IMR-90 (cell line): ENCODE measurements at regions not wholly inside any gene's neighbourhood (a gene's known extent, or its start where the extent isn't known, plus 50 kb on each side); places are given as distances from the start of the nearest gene placed in this dataset.

Experiments
- ATAC-seq: fragments of 200-7000 bp; cut with Tn5 transposase; 2 replicates; pipeline ENCODE4 v1.9.1; 2020; ENCODE audit warnings: low read depth, mild to moderate bottlenecking, moderate library complexity
- BruUV-seq: library from RNA; stranded (reverse); fragments of 400-500 nt; replicated peaks from 2 replicates; lab custom pipeline; 2021; lab: Mats Ljungman, UMichigan
- CTCF ChIA-PET: fragments of 300-600 bp; formaldehyde crosslinking; extraction: SDS; loops from one replicate; lab custom pipeline; 2021; ENCODE audit warnings: antibody characterized with exemption; lab: Yijun Ruan, JAX
- POLR2A ChIA-PET: fragments of 300-600 bp; sonication (Branson Sonifier 250); formaldehyde crosslinking; loops from one replicate; lab custom pipeline; 2022; ENCODE audit warnings: antibody characterized with exemption; ENCODE audit not compliant: unreplicated experiment; lab: Charles Lee
- DNase-seq: peaks from one replicate; pipeline ENCODE4 v3.0.0; 2013
- H2AFZ ChIP-seq: replicated peaks from 2 replicates; pipeline ENCODE3; 2013; ENCODE audit warnings: low read length, mild to moderate bottlenecking; ENCODE audit not compliant: poor library complexity
- H2AK5ac ChIP-seq: 2 replicates; pipeline ENCODE4 v1.6.1; 2013; ENCODE audit warnings: low read depth, low read length, inconsistent platforms
- H2AK9ac ChIP-seq: replicated peaks from 2 replicates; pipeline ENCODE3; 2013; ENCODE audit warnings: mild to moderate bottlenecking, low read depth, low read length, moderate library complexity; ENCODE audit not compliant: poor library complexity
- H2BK120ac ChIP-seq: 2 replicates; pipeline ENCODE4 v1.6.1; 2013; ENCODE audit warnings: low read depth, low read length, inconsistent platforms
- H2BK15ac ChIP-seq: 3 replicates; pipeline ENCODE4 v1.6.1; 2013; ENCODE audit warnings: low read depth, low read length, inconsistent platforms
- H2BK20ac ChIP-seq: 2 replicates; pipeline ENCODE4 v1.6.1; 2013; ENCODE audit warnings: low read depth, mild to moderate bottlenecking, inconsistent platforms, low read length, moderate library complexity
- H2BK5ac ChIP-seq: 2 replicates; pipeline ENCODE4 v1.6.1; 2013; ENCODE audit warnings: mild to moderate bottlenecking, low read depth, low read length, inconsistent platforms; ENCODE audit not compliant: poor library complexity, severe bottlenecking
- H3K14ac ChIP-seq: replicated peaks from 2 replicates; pipeline ENCODE4 v1.6.1; 2013; ENCODE audit warnings: low read depth, low read length, inconsistent platforms
- H3K18ac ChIP-seq: 2 replicates; pipeline ENCODE4 v1.6.1; 2013; ENCODE audit warnings: low read depth, low read length, control low read depth
- H3K23ac ChIP-seq: 2 replicates; pipeline ENCODE4 v1.6.1; 2013; ENCODE audit warnings: low read depth, low read length, inconsistent platforms
- H3K27ac ChIP-seq: 2 replicates; pipeline ENCODE4 v1.5.1; 2013; ENCODE audit warnings: mild to moderate bottlenecking, control low read depth, low read length; ENCODE audit not compliant: insufficient read depth
- H3K27me3 ChIP-seq: 2 replicates; pipeline ENCODE4 v1.6.1; 2013; ENCODE audit warnings: low read length; ENCODE audit not compliant: control insufficient read depth, insufficient read depth
- H3K36me3 ChIP-seq: 2 replicates; pipeline ENCODE4 v1.6.1; 2013; ENCODE audit warnings: low read length, mixed read lengths; ENCODE audit not compliant: control insufficient read depth, insufficient read depth
- H3K4ac ChIP-seq: 2 replicates; pipeline ENCODE4 v1.6.1; 2013; ENCODE audit warnings: low read depth, low read length, inconsistent platforms
- H3K4me1 ChIP-seq: 2 replicates; pipeline ENCODE4 v1.6.1; 2013; ENCODE audit warnings: low read length, mixed read lengths; ENCODE audit not compliant: control insufficient read depth, insufficient read depth
- H3K4me2 ChIP-seq: 2 replicates; pipeline ENCODE4 v1.6.1; 2013; ENCODE audit warnings: low read depth, mild to moderate bottlenecking, control low read depth, low read length, moderate library complexity
- H3K4me3 ChIP-seq: 2 replicates; pipeline ENCODE4 v1.5.1; 2013; ENCODE audit warnings: low read depth, mild to moderate bottlenecking, control low read depth, low read length, moderate library complexity; ENCODE audit not compliant: insufficient read depth
- H3K56ac ChIP-seq: 2 replicates; pipeline ENCODE4 v1.6.1; 2013; ENCODE audit warnings: low read length, inconsistent platforms; ENCODE audit not compliant: insufficient read depth; ENCODE audit errors: extremely low read depth
- H3K79me1 ChIP-seq, 2 experiments: 2 replicates each; pipeline ENCODE4 v1.6.1; 2013; ENCODE audit warnings: low read length in 2 of 2, inconsistent platforms in 1 of 2, low read depth in 1 of 2
- H3K9ac ChIP-seq: 2 replicates; pipeline ENCODE4 v1.6.1; 2013; ENCODE audit warnings: low read depth, low read length, control low read depth
- H3K9me1 ChIP-seq: 2 replicates; pipeline ENCODE4 v1.6.1; 2013; ENCODE audit warnings: low read length, inconsistent platforms; ENCODE audit not compliant: insufficient read depth
- H3K9me3 ChIP-seq: 2 replicates; pipeline ENCODE4 v1.6.1; 2013; ENCODE audit warnings: low read length; ENCODE audit not compliant: control insufficient read depth, insufficient read depth
- H4K20me1 ChIP-seq: 2 replicates; pipeline ENCODE4 v1.6.1; 2013; ENCODE audit warnings: low read length, inconsistent platforms; ENCODE audit not compliant: insufficient read depth
- H4K5ac ChIP-seq: 2 replicates; pipeline ENCODE4 v1.6.1; 2013; ENCODE audit warnings: mild to moderate bottlenecking, low read depth, low read length, control low read depth
- H4K8ac ChIP-seq, 2 experiments: 2 replicates each; pipeline ENCODE4 v1.6.1; 2013; ENCODE audit warnings: low read depth in 2 of 2, low read length in 2 of 2, control low read depth in 1 of 2, inconsistent platforms in 1 of 2
- H4K91ac ChIP-seq: 2 replicates; pipeline ENCODE4 v1.6.1; 2013; ENCODE audit warnings: low read depth, low read length, inconsistent platforms; ENCODE audit not compliant: insufficient read depth
- CEBPB ChIP-seq: IDR thresholded peaks from 2 replicates; pipeline ENCODE4 v1.6.1; 2012; ENCODE audit warnings: low read depth, low read length, improper control_type of control experiment
- CHD1 ChIP-seq: IDR thresholded peaks from 2 replicates; pipeline ENCODE4 v1.6.1; 2012; ENCODE audit warnings: low read depth, low read length, improper control_type of control experiment
- FOS ChIP-seq: fragments of 150-350 bp; IDR thresholded peaks from 2 replicates; pipeline ENCODE4 v1.6.1; 2016; ENCODE audit warnings: low read depth, low read length
- MAFK ChIP-seq: IDR thresholded peaks from 2 replicates; pipeline ENCODE4 v1.6.1; 2012; ENCODE audit warnings: low read depth, low read length, improper control_type of control experiment
- MAZ ChIP-seq: IDR thresholded peaks from 2 replicates; pipeline ENCODE4 v1.6.1; 2012; ENCODE audit warnings: low read depth, mild to moderate bottlenecking, low read length, improper control_type of control experiment, moderate library complexity, borderline replicate concordance
- MXI1 ChIP-seq: IDR thresholded peaks from 2 replicates; pipeline ENCODE4 v1.6.1; 2012; ENCODE audit warnings: low read depth, mild to moderate bottlenecking, low read length, moderate library complexity, borderline replicate concordance
- NFE2L2 ChIP-seq: fragments of 150-350 bp; IDR thresholded peaks from 2 replicates; pipeline ENCODE4 v1.6.1; 2016; ENCODE audit warnings: low read depth, mild to moderate bottlenecking, low read length
- POLR2A ChIP-seq: IDR thresholded peaks from 2 replicates; pipeline ENCODE4 v1.6.1; 2012; ENCODE audit warnings: mild to moderate bottlenecking, low read depth, low read length
- RAD21 ChIP-seq: IDR thresholded peaks from 2 replicates; pipeline ENCODE4 v1.6.1; 2012; ENCODE audit warnings: low read length, improper control_type of control experiment
- RCOR1 ChIP-seq: IDR thresholded peaks from 2 replicates; pipeline ENCODE4 v1.6.1; 2012; ENCODE audit warnings: mild to moderate bottlenecking, low read length, improper control_type of control experiment; ENCODE audit not compliant: insufficient replicate concordance
- RFX5 ChIP-seq: IDR thresholded peaks from 2 replicates; pipeline ENCODE4 v1.8.0; 2012; ENCODE audit warnings: low read depth, mild to moderate bottlenecking, low read length, moderate library complexity
- SMC3 ChIP-seq: fragments of 150-350 bp; IDR thresholded peaks from 2 replicates; pipeline ENCODE4 v1.6.1; 2016; ENCODE audit warnings: low read depth, mild to moderate bottlenecking, antibody characterized with exemption, low read length, moderate library complexity
- WGBS, 2 experiments: methylation state at CpG; one replicate each; pipeline versions ENCODE4 v1.1.5 to v1.1.7; 2013; ENCODE audit warnings: missing lambda C conversion rate in 2 of 2; ENCODE audit not compliant: insufficient read length in 1 of 2; ENCODE audit errors: extremely low coverage in 2 of 2; 5-methylcytosine and 5-hydroxymethylcytosine counted together
- dilution Hi-C: fragments of 300-500 bp; cut with HindIII; formaldehyde crosslinking; loops from one replicate; pipeline ENCODE4 v1.14.3; 2018; ENCODE audit warnings: low sequenced_read_pairs; ENCODE audit not compliant: unreplicated experiment
- in situ Hi-C: fragments of 300-500 bp; cut with MboI; formaldehyde crosslinking; loops from 3 replicates; pipeline ENCODE4 v1.14.3; 2019; ENCODE audit warnings: low sequenced_read_pairs, inconsistent platforms, mixed read lengths
- intact Hi-C: fragments of 100-400 bp; cut with micrococcal nuclease; formaldehyde crosslinking; loops from 2 replicates; pipeline ENCODE4 v1.10.0; 2022
- TF ChIP-seq, protein P1 (sequence below): conservative IDR thresholded peaks from 2 replicates; pipeline ENCODE4 v1.5.1; 2012; ENCODE audit warnings: mild to moderate bottlenecking, low read depth, low read length, improper control_type of control experiment
- TF ChIP-seq, protein P2 (sequence below): fragments of 150-350 bp; IDR thresholded peaks from 2 replicates; pipeline ENCODE4 v1.6.1; 2017; ENCODE audit warnings: mild to moderate bottlenecking, antibody characterized with exemption, low read length, low read depth
- TF ChIP-seq, protein P3 (sequence below): fragments of 150-350 bp; IDR thresholded peaks from 2 replicates; pipeline ENCODE4 v1.6.1; 2016; ENCODE audit warnings: low read depth, mild to moderate bottlenecking, low read length, moderate library complexity, borderline replicate concordance

DNA sequence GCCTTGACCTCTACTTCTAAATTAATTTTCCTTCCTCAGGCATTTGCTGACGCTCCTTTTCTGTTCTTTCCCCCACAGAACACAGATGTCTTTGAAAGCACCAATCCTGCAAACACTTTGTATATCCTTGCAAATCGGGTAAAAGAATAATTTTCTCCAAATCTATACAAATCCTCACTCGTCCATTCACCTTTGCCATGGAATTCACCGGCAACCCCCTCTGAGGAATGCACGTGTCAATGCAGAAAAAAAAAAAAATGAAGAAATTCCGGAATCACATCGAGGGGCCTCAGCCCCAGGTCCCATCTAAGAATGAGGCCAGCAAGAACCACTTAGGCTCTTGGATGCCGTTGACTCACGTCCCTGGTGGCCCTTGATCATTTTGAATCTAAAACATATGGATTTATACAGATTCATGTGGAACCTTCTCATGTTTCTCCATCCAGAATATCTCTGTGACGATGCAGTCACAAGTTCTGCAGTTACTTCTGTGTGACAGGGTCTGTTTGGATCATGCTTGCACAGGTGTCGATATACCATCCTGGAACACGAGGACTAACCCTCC, 136.9 kb downstream of the RBFOX3 start:
- H3K18ac ChIP-seq = no peak overlapping the region
- H2BK120ac ChIP-seq = no peak overlapping the region
- H3K4me3 ChIP-seq = no peak overlapping the region
- intact Hi-C loops (no loop called here), in situ Hi-C loops (no loop called here), dilution Hi-C loops (no loop called here)
- H4K91ac ChIP-seq = no peak overlapping the region
- no peak overlapping the region for H2AK9ac ChIP-seq
- no peak overlapping the region for H4K8ac ChIP-seq
- H3K4me1 ChIP-seq = no peaks in the 10 kb centered on the region
- H3K27ac ChIP-seq = no peak overlapping the region
- CTCF ChIA-PET = no interaction called here
- no peak overlapping the region for H4K5ac ChIP-seq
- H3K9me3 ChIP-seq = no peaks in the 10 kb centered on the region; the same call in 1 of the 2 replicates
- no peak overlapping the region for H3K23ac ChIP-seq
- POLR2A ChIA-PET = no interaction called here
- H3K36me3 ChIP-seq = no peaks in the 10 kb centered on the region
- no peaks in the 10 kb centered on the region; the same call in 1 of the 2 replicates for H3K27me3 ChIP-seq
- no peak overlapping the region for H2BK5ac ChIP-seq
- BruUV-seq = no TSS peak
- no peak overlapping the region for H2AFZ ChIP-seq
- H3K9ac ChIP-seq = no peak overlapping the region
- H3K4ac ChIP-seq = no peak overlapping the region
- ATAC-seq = no peak
- no peak overlapping the region for H2BK20ac ChIP-seq
- TF ChIP-seq CEBPB (no peak), RFX5 (no peak), MAFK (no peak), MAZ (no peak), RAD21 (no peak), POLR2A (no peak), CHD1 (no peak), SMC3 (no peak), RCOR1 (no peak), FOS (no peak), MXI1 (no peak), NFE2L2 (no peak)
- TF ChIP-seq, protein P1, sequence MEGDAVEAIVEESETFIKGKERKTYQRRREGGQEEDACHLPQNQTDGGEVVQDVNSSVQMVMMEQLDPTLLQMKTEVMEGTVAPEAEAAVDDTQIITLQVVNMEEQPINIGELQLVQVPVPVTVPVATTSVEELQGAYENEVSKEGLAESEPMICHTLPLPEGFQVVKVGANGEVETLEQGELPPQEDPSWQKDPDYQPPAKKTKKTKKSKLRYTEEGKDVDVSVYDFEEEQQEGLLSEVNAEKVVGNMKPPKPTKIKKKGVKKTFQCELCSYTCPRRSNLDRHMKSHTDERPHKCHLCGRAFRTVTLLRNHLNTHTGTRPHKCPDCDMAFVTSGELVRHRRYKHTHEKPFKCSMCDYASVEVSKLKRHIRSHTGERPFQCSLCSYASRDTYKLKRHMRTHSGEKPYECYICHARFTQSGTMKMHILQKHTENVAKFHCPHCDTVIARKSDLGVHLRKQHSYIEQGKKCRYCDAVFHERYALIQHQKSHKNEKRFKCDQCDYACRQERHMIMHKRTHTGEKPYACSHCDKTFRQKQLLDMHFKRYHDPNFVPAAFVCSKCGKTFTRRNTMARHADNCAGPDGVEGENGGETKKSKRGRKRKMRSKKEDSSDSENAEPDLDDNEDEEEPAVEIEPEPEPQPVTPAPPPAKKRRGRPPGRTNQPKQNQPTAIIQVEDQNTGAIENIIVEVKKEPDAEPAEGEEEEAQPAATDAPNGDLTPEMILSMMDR = no peak
- TF ChIP-seq, protein P2, sequence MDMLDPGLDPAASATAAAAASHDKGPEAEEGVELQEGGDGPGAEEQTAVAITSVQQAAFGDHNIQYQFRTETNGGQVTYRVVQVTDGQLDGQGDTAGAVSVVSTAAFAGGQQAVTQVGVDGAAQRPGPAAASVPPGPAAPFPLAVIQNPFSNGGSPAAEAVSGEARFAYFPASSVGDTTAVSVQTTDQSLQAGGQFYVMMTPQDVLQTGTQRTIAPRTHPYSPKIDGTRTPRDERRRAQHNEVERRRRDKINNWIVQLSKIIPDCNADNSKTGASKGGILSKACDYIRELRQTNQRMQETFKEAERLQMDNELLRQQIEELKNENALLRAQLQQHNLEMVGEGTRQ = no peak
- TF ChIP-seq, protein P3, sequence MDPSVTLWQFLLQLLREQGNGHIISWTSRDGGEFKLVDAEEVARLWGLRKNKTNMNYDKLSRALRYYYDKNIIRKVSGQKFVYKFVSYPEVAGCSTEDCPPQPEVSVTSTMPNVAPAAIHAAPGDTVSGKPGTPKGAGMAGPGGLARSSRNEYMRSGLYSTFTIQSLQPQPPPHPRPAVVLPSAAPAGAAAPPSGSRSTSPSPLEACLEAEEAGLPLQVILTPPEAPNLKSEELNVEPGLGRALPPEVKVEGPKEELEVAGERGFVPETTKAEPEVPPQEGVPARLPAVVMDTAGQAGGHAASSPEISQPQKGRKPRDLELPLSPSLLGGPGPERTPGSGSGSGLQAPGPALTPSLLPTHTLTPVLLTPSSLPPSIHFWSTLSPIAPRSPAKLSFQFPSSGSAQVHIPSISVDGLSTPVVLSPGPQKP = no peak
- 30% methylated on average over 5 of the region's 12 CpGs; no CpG with 5 or more reads in 1 of the 2 experiments for WGBS, 2 experiments
- no peak for DNase-seq
- no peak overlapping the region for H2AK5ac ChIP-seq
- no peak overlapping the region for H3K4me2 ChIP-seq
- H3K79me1 ChIP-seq = no peaks in the 10 kb centered on the region
- H3K9me1 ChIP-seq = no peaks in the 10 kb centered on the region
- H4K20me1 ChIP-seq = no peaks in the 10 kb centered on the region
- no peak overlapping the region for H2BK15ac ChIP-seq
- no peak overlapping the region for H3K56ac ChIP-seq
- H3K14ac ChIP-seq = no peak overlapping the region
